HepG2 (cell line): ENCODE measurements at regions not wholly inside any gene's neighbourhood (a gene's known extent, or its start where the extent isn't known, plus 50 kb on each side); places are given as distances from the start of the nearest gene placed in this dataset.

Experiments used
- ATAC-seq: fragments of 200-7000 bp; cut with Tn5 transposase; 3 replicates; pipeline ENCODE4 v1.9.1; 2020; ENCODE audit warnings: mild to moderate bottlenecking, moderate library complexity
- BruUV-seq: library from RNA; stranded (reverse); fragments of 400-500 nt; replicated peaks from 2 replicates; lab custom pipeline; 2021; lab: Mats Ljungman, UMichigan
- CTCF ChIA-PET: fragments of 300-600 bp; formaldehyde crosslinking; extraction: SDS; loops from one replicate; lab custom pipeline; 2021; ENCODE audit warnings: low total read pairs, inconsistent platforms, low intra/inter-chr PET ratio; lab: Yijun Ruan, JAX
- POLR2A ChIA-PET: fragments of 350-600 bp; sonication (Branson Sonifier 250); formaldehyde crosslinking; loops from one replicate; lab custom pipeline; 2020; ENCODE audit warnings: antibody characterized with exemption, inconsistent platforms; lab: Yijun Ruan, JAX
- DNase-seq: peaks from one replicate; pipeline ENCODE4 v3.0.0-alpha.2; 2015; ENCODE audit warnings: low spot score
- FAIRE-seq: peaks from 3 replicates; lab custom pipeline; 2011; peaks lifted over from hg19 to GRCh38; lab: Jason Lieb, UNC
- H2AFZ ChIP-seq: one replicate; pipeline ENCODE4 v1.6.1; 2011; ENCODE audit warnings: low read length, inconsistent platforms
- H3K27ac ChIP-seq: fragments of 300-600 bp; 3 replicates; pipeline ENCODE4 v1.8.0; 2011; ENCODE audit warnings: mixed run types, mild to moderate bottlenecking, mixed read lengths, low read length, inconsistent platforms; ENCODE audit not compliant: insufficient read depth; ENCODE audit errors: extremely low read length
- H3K27me3 ChIP-seq, 2 experiments: fragments of 200-600 bp in 1 of 2; 2 replicates in 1 of 2; 3 replicates in 1 of 2; pipeline versions ENCODE4 v1.6.0 to v1.8.0; 2011; ENCODE audit warnings: low read length in 2 of 2, mild to moderate bottlenecking in 2 of 2, moderate library complexity in 2 of 2, inconsistent platforms in 1 of 2; ENCODE audit not compliant: insufficient read depth in 2 of 2, control insufficient read depth in 1 of 2
- H3K36me3 ChIP-seq, 2 experiments: fragments of 200-600 bp in 1 of 2; replicated peaks in 1 of 2; 2 replicates in 1 of 2; 3 replicates in 1 of 2; pipeline versions ENCODE4 v1.5.1 to v1.8.0; 2011; ENCODE audit warnings: low read length in 2 of 2, inconsistent platforms in 1 of 2; ENCODE audit not compliant: insufficient read depth in 2 of 2, control insufficient read depth in 1 of 2
- H3K4me1 ChIP-seq: 2 replicates; pipeline ENCODE4 v1.5.1; 2012; ENCODE audit warnings: low read length, inconsistent platforms; ENCODE audit not compliant: insufficient read depth
- H3K4me2 ChIP-seq: 2 replicates; pipeline ENCODE4 v1.6.0; 2011; ENCODE audit warnings: low read depth, low read length, inconsistent platforms
- H3K4me3 ChIP-seq, 3 experiments: fragments of 200-600 bp in 1 of 3; sonication (generic), shearing (Covaris generic) in 1 of 3; replicated peaks in 1 of 3; 2 replicates each; pipeline ENCODE4 v1.5.1; 2011 to 2016; ENCODE audit warnings: low read length in 3 of 3, inconsistent platforms in 2 of 3, low read depth in 2 of 3, mild to moderate bottlenecking in 2 of 3, control low read depth in 1 of 3, mixed read lengths in 1 of 3; ENCODE audit not compliant: insufficient read depth in 1 of 3
- H3K79me2 ChIP-seq: one replicate; pipeline ENCODE4 v1.6.1; 2011; ENCODE audit warnings: low read length, inconsistent platforms; ENCODE audit not compliant: insufficient read depth
- H3K9ac ChIP-seq: 2 replicates; pipeline ENCODE4 v1.6.0; 2011; ENCODE audit warnings: mild to moderate bottlenecking, low read depth, low read length, inconsistent platforms; ENCODE audit not compliant: insufficient read depth
- H3K9me3 ChIP-seq: 2 replicates; pipeline ENCODE4 v1.5.1; 2012; ENCODE audit warnings: mild to moderate bottlenecking, low read length
- H4K20me1 ChIP-seq: 2 replicates; pipeline ENCODE4 v1.6.0; 2011; ENCODE audit warnings: inconsistent platforms, mild to moderate bottlenecking, low read length, moderate library complexity; ENCODE audit not compliant: insufficient read depth
- ADNP ChIP-seq: sonication (generic); formaldehyde crosslinking; IDR thresholded peaks from 2 replicates; pipeline ENCODE4 v1.4.0; 2020; ENCODE audit warnings: missing genetic modification reagents
- ARNT ChIP-seq: fragments of 450-650 bp; IDR thresholded peaks from 2 replicates; pipeline ENCODE4 v1.6.1; 2017
- ARNT2 ChIP-seq: sonication (generic); formaldehyde crosslinking; IDR thresholded peaks from 2 replicates; pipeline ENCODE4 v1.8.0; 2022; ENCODE audit warnings: mild to moderate bottlenecking, low read depth, missing genetic modification reagents, moderate library complexity
- BCLAF1 ChIP-seq: fragments of 450-650 bp; IDR thresholded peaks from 2 replicates; pipeline ENCODE4 v1.6.1; 2017; ENCODE audit warnings: mild to moderate bottlenecking
- GATAD2A ChIP-seq: IDR thresholded peaks from 2 replicates; pipeline ENCODE4 v1.6.1; 2016
- ISX ChIP-seq: sonication (generic); formaldehyde crosslinking; conservative IDR thresholded peaks from 2 replicates; pipeline ENCODE4 v1.5.0; 2020; ENCODE audit warnings: missing genetic modification reagents
- KAT7 ChIP-seq: IDR thresholded peaks from 2 replicates; pipeline ENCODE4 v1.6.1; 2018; ENCODE audit warnings: borderline replicate concordance, missing compliant biosample characterization
- MTF2 ChIP-seq: sonication (generic); formaldehyde crosslinking; IDR thresholded peaks from 2 replicates; pipeline ENCODE4 v1.5.0; 2020; ENCODE audit warnings: missing genetic modification reagents, borderline replicate concordance
- NCOR1 ChIP-seq: fragments of 200-600 bp; sonication (generic); IDR thresholded peaks from 2 replicates; pipeline ENCODE4 v1.7.0; 2017; ENCODE audit warnings: antibody characterized with exemption, low read length, borderline replicate concordance
- RCOR2 ChIP-seq: IDR thresholded peaks from 2 replicates; pipeline ENCODE4 v1.6.1; 2016; ENCODE audit warnings: missing biosample characterization, missing genetic modification reagents
- THAP7 ChIP-seq: sonication (generic); formaldehyde crosslinking; IDR thresholded peaks from 2 replicates; pipeline ENCODE4 v1.8.1; 2023; ENCODE audit warnings: mild to moderate bottlenecking, missing genetic modification reagents
- U2AF1 ChIP-seq: fragments of 200-400 bp; formaldehyde crosslinking; optimal IDR thresholded peaks from 2 replicates; pipeline ENCODE3; 2017; ENCODE audit warnings: mild to moderate bottlenecking, low read depth, low read length
- ZBED4 ChIP-seq: sonication (generic); formaldehyde crosslinking; IDR thresholded peaks from 2 replicates; pipeline ENCODE4 v1.4.0; 2020; ENCODE audit warnings: missing genetic modification reagents, borderline replicate concordance
- ZFP37 ChIP-seq: sonication (generic); formaldehyde crosslinking; IDR thresholded peaks from 2 replicates; pipeline ENCODE4 v1.4.0; 2020; ENCODE audit warnings: missing genetic modification reagents, borderline replicate concordance
- ZNF232 ChIP-seq: sonication (generic); formaldehyde crosslinking; IDR thresholded peaks from 2 replicates; pipeline ENCODE4 v1.4.0; 2020; ENCODE audit warnings: missing genetic modification reagents, borderline replicate concordance
- ZNF326 ChIP-seq: sonication (generic); formaldehyde crosslinking; IDR thresholded peaks from 2 replicates; pipeline ENCODE4 v1.4.0; 2020; ENCODE audit warnings: missing genetic modification reagents, borderline replicate concordance
- ZNF367 ChIP-seq: sonication (generic); formaldehyde crosslinking; IDR thresholded peaks from 2 replicates; pipeline ENCODE4 v1.4.0; 2020; ENCODE audit warnings: missing genetic modification reagents, borderline replicate concordance
- ZNF558 ChIP-seq: sonication (generic); formaldehyde crosslinking; IDR thresholded peaks from 2 replicates; pipeline ENCODE4 v1.9.0; 2022; ENCODE audit warnings: mild to moderate bottlenecking, missing genetic modification reagents, borderline replicate concordance
- ZNF740 ChIP-seq: sonication (generic); formaldehyde crosslinking; IDR thresholded peaks from 2 replicates; pipeline ENCODE4 v1.4.0; 2020; ENCODE audit warnings: missing genetic modification reagents
- ZNF839 ChIP-seq: sonication (generic); formaldehyde crosslinking; IDR thresholded peaks from 2 replicates; pipeline ENCODE4 v1.4.0; 2020; ENCODE audit warnings: missing genetic modification reagents, mild to moderate bottlenecking, borderline replicate concordance
- WGBS: methylation state at CpG from one replicate; pipeline ENCODE4 v1.1.6; 2017; ENCODE audit warnings: low lambda C conversion rate; 5-methylcytosine and 5-hydroxymethylcytosine counted together
- in situ Hi-C: cut with HindIII; loops from 2 replicates; pipeline ENCODE4 v1.10.0; 2017; ENCODE audit warnings: low pct_unique_long_range_greater_than_20kb; ENCODE audit not compliant: extremely low pct_ligation_motif_present
- intact Hi-C: fragments of 100-400 bp; cut with micrococcal nuclease; formaldehyde crosslinking; loops from one replicate; pipeline ENCODE4 v1.10.0; 2022; ENCODE audit not compliant: unreplicated experiment

GRCh38 chr4:147050356-147050765 is 104.7 kb upstream of the TTC29 start:
- H3K4me1 ChIP-seq = no peaks in the 10 kb centered on the region
- TF ChIP-seq THAP7 (no peak), KAT7 (CRISPR knock-in tag) (no peak), ARNT2 (no peak), ISX (no peak), BCLAF1 (no peak), ZFP37 (CRISPR knock-in tag) (no peak), ADNP (CRISPR knock-in tag) (no peak), GATAD2A (no peak), ZBED4 (CRISPR knock-in tag) (no peak), MTF2 (CRISPR knock-in tag) (no peak), ZNF558 (no peak), ARNT (no peak), ZNF232 (CRISPR knock-in tag) (no peak), ZNF367 (no peak), RCOR2 (CRISPR knock-in tag) (no peak), ZNF839 (CRISPR knock-in tag) (no peak), ZNF740 (CRISPR knock-in tag) (no peak), ZNF326 (CRISPR knock-in tag) (no peak), NCOR1 (no peak), U2AF1 (no peak)
- BruUV-seq = no TSS peak
- H3K9me3 ChIP-seq = no peaks in the 10 kb centered on the region
- in situ Hi-C loops (no loop called here), intact Hi-C loops (no loop called here)
- no peak overlapping the region for H3K4me3 ChIP-seq
- no peaks in the 10 kb centered on the region; a peak in 1 of 5 replicates for H3K27me3 ChIP-seq
- no peak overlapping the region for H3K27ac ChIP-seq
- H3K9ac ChIP-seq = no peak overlapping the region
- DNase-seq (no peak), FAIRE-seq (no peak), ATAC-seq (no peak)
- no peak overlapping the region for H3K4me2 ChIP-seq
- POLR2A ChIA-PET = no interaction called here
- no peaks in the 10 kb centered on the region for H3K36me3 ChIP-seq
- H4K20me1 ChIP-seq = no peaks in the 10 kb centered on the region
- no peaks in the 10 kb centered on the region for H3K79me2 ChIP-seq
- 5% methylated on average over 2 of the region's 2 CpGs for WGBS
- CTCF ChIA-PET = no interaction called here
- H2AFZ ChIP-seq = no peak overlapping the region
